Progenitor cell of endocrine pancreas (in vitro differentiated cells): ENCODE measurements at regions not wholly inside any gene's neighbourhood (a gene's known extent, or its start where the extent isn't known, plus 50 kb on each side); places are given as distances from the start of the nearest gene placed in this dataset.

Experiments
- DNase-seq: peaks from one replicate; pipeline ENCODE4 v3.0.0; 2021; ENCODE audit warnings: low spot score; ENCODE audit not compliant: unreplicated experiment
- H3K27ac Mint-ChIP-seq: 2 replicates; pipeline ENCODE4 v1.8.0; 2021; ENCODE audit warnings: mild to moderate bottlenecking, moderate library complexity, mixed read lengths
- H3K27me3 Mint-ChIP-seq: 2 replicates; pipeline ENCODE4 v1.8.0; 2021; ENCODE audit warnings: mixed read lengths
- H3K36me3 Mint-ChIP-seq: 2 replicates; pipeline ENCODE4 v1.8.0; 2022; ENCODE audit warnings: mixed read lengths; ENCODE audit not compliant: insufficient read depth
- H3K4me1 Mint-ChIP-seq: 2 replicates; pipeline ENCODE4 v1.8.0; 2021; ENCODE audit warnings: low read depth, mixed read lengths
- H3K4me3 Mint-ChIP-seq: 2 replicates; pipeline ENCODE4 v1.8.0; 2021; ENCODE audit warnings: low read depth, mild to moderate bottlenecking, moderate library complexity, mixed read lengths
- H3K9me3 Mint-ChIP-seq: 2 replicates; pipeline ENCODE4 v1.8.0; 2021; ENCODE audit warnings: low read depth, mixed read lengths
- CTCF ChIP-seq: fragments of 200-600 bp; sonication (generic); IDR thresholded peaks from one replicate; pipeline ENCODE4 v1.5.0; 2021; ENCODE audit warnings: antibody characterized with exemption, mild to moderate bottlenecking; ENCODE audit not compliant: unreplicated experiment

- no peaks in the 10 kb centered on the region for H3K9me3 Mint-ChIP-seq
- H3K36me3 Mint-ChIP-seq, result no peaks in the 10 kb centered on the region
- peaks cover 16% of the 10 kb centered on the region for H3K27me3 Mint-ChIP-seq
- H3K27ac Mint-ChIP-seq, result no peak overlapping the region
- peaks cover 4% of the 10 kb centered on the region for H3K4me1 Mint-ChIP-seq
- no peak for DNase-seq
- no peak overlapping the region for H3K4me3 Mint-ChIP-seq
- TF ChIP-seq CTCF, result no peak
Measured at GRCh38 chr9:119831309-119831708, 462.1 kb upstream of the BRINP1 start.

- Mint-ChIP-seq H3K9me3 (no peaks in the 10 kb centered on the region), H3K4me1 (no peaks in the 10 kb centered on the region), H3K27me3 (peaks cover 13% of the 10 kb centered on the region), H3K27ac (no peak overlapping the region), H3K36me3 (no peaks in the 10 kb centered on the region), H3K4me3 (no peak overlapping the region)
- no peak for TF ChIP-seq CTCF
- DNase-seq, result no peak
Measured at GRCh38 chr9:119829748-119830147, 460.5 kb upstream of the BRINP1 start.

GRCh38 chr9:119829186-119829585 is 460.0 kb upstream of the BRINP1 start:
- Mint-ChIP-seq H3K27me3 (peaks cover 10% of the 10 kb centered on the region), H3K9me3 (no peaks in the 10 kb centered on the region), H3K36me3 (no peaks in the 10 kb centered on the region), H3K4me1 (no peaks in the 10 kb centered on the region), H3K4me3 (no peak overlapping the region), H3K27ac (no peak overlapping the region)
- DNase-seq, result no peak
- TF ChIP-seq CTCF, result no peak

GRCh38 chr9:119827526-119827925 is 458.3 kb upstream of the BRINP1 start:
- Mint-ChIP-seq H3K9me3 (no peaks in the 10 kb centered on the region), H3K27ac (no peak overlapping the region), H3K36me3 (no peaks in the 10 kb centered on the region), H3K4me3 (no peak overlapping the region), H3K27me3 (peaks cover 5% of the 10 kb centered on the region), H3K4me1 (no peaks in the 10 kb centered on the region)
- no peak for TF ChIP-seq CTCF
- no peak for DNase-seq

- DNase-seq, result no peak
- H3K4me1 Mint-ChIP-seq, result no peaks in the 10 kb centered on the region
- no peaks in the 10 kb centered on the region for H3K9me3 Mint-ChIP-seq
- H3K4me3 Mint-ChIP-seq, result no peak overlapping the region
- TF ChIP-seq CTCF, result no peak
- H3K27ac Mint-ChIP-seq, result no peak overlapping the region
- no peaks in the 10 kb centered on the region for H3K36me3 Mint-ChIP-seq
- H3K27me3 Mint-ChIP-seq, result peaks cover 5% of the 10 kb centered on the region
Measured at GRCh38 chr9:119827126-119827525, 457.9 kb upstream of the BRINP1 start.
